HG03060 (cell line): ENCODE measurements at regions not wholly inside any gene's neighbourhood (a gene's known extent, or its start where the extent isn't known, plus 50 kb on each side); places are given as distances from the start of the nearest gene placed in this dataset.
"Not testable (repeated sequence)": the region's sequence is repeated elsewhere in the genome, so short reads cannot be mapped to it uniquely, and the experiment has no call there.

ENCODE experiments used
- ATAC-seq: cut with Tn5 transposase; IDR thresholded peaks from one replicate; pipeline ENCODE4 v1.9.1; 2021; ENCODE audit warnings: low read depth, moderate number of reproducible peaks; ENCODE audit not compliant: unreplicated experiment

DNA sequence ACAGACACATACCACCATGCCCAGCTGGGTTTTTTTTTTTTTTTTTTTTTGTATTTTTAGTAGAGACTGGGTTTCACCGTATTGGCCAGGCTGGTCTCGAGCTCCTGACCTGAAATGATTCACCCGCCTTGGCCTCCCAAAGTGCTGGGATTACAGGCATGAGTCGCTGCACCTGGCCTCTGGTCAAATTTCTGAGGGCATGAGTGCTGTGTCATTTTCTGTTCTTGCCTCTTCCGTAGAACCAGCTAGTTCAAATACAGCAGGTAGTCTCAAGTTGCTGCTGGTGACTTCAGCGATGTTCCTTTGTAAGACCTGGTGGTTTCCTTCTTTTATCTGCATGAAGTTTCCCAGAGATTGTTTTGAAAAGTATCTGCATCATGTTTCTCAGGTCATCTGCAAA lies 134.8 kb upstream of the SHH start:
- ATAC-seq, result no peak

DNA sequence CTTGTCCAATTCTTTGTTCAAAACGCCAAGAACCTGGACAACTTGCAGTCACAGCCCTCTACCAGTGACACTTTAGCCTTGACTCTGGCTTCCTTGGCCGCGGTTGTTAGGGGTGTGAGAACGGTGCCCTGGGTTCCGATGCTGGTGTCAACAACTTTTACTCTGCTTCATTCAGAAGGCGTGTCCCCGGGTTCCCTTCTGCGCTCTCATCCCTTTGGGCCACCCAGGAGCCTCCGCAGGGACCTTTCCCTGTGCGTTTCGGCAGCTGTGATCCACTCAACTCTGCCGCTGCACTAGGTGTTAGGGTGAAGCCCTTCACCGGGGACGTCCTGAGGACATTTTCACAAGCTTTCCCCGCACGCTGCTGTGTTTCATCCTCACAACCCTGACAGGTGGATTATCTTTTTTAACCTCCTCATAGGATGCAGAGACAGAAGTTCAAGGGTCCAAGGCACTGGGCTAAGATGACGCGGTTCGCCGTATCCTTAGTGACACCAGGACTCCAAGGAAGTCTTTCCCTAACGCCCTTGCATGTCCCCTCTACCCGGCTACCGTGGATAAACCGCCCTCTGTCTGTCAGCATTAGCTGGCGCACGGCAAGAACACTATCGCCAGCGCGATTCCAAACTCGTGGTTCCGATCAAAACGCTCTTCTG lies 133.5 kb upstream of the SHH start:
- no peak for ATAC-seq

DNA sequence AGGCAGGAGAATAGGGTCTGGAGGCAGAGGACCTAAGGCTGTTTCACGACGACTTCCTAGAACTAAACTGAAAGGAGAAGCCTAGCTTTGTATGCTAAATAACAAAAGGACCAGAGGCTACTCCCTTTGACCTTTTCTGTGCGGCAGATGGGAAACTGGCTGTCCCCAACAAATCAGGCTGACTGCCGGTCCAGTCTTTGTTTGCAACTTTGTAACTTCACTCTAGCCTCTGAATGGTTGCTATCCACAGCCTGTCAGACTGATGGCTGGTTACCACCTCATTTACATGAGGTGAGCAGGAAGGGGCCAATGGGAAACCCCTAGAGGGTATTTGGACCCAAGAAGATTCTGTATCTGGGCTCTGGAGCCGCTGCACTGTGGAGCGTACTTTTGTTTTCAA lies 132.6 kb upstream of the SHH start:
- no peak for ATAC-seq

DNA sequence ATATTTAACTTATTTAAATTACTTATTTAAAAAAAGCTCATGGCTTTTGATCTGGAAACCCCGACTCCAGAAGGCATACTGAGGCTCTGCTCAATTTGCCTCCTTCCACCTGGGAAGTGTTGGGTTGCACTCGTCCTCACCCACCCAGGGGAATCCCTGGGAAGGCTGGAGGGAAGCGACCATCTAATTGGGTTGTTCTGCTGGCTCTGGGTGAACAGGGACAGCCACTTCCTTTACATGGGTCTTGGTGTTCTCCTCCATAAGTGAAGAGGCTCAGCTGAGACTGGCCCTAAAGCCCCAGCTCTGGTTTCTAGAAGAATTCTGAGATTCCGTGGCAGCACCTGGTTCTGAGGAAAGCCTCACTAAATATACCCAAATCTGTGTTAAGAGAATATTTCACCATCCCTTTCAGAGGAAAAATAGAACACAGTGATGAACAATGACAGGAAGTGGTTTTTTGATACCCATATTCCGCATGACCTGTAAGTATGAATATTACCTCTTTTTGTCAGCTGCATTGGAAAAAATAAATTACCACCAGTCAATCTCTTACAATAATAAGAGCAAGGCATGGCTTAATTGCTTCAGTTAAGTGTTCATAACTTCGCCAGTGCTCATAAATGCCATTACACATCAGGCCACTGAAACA lies 131.1 kb upstream of the SHH start:
- ATAC-seq, result no peak

DNA sequence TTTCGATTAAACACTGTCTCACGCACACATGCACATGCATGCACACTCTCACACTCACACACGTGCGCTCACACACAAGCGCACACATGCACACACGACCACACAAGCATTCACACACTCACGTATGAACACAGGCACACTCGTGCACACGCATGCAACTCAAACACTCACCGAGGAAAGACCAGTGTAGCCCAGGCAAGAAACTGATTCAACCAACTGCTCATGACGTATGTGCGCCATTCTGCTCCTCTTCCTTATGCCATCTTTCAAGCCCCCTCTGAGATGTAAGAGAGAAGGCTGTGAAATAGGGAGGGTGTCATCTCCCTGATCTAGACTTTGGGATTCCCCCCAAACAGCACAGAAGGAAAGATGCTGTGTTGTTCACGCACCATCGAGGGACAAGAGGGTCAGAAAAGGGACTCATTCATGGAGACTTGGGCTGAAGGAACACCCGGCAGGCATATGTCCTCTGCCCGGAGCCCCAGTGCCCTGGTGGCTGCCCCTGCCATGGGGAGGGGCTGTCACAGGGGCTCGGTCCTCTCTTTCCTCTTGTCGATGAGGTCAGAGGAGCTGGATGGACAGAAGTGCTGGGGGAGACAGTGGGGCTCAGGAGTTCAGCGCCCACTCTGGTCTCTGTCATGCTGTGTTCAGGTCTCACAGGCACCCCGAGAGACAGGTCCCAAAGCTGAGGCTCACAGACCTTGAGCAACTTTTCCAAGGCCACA lies 130.1 kb upstream of the SHH start:
- no peak for ATAC-seq

DNA sequence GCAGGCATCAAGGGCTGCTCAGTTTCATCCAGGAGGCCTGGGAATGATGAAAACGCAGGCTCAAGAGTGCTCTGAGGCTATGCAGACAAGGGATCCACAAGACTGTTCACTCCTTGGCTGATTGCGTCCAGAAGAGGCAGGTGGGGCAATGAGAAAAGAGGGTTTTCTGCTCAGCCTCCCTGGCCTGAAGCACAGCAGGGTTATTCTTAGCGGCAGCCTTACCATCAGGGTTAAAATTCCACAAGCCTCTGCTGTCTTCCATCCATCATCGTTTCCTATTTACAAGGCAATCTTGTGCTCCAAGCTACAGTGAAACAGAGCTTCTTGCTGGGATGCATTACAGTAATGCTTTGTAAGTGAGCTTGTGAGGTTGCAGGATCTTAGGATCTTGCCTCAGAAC lies 129.4 kb upstream of the SHH start:
- ATAC-seq, result no peak

DNA sequence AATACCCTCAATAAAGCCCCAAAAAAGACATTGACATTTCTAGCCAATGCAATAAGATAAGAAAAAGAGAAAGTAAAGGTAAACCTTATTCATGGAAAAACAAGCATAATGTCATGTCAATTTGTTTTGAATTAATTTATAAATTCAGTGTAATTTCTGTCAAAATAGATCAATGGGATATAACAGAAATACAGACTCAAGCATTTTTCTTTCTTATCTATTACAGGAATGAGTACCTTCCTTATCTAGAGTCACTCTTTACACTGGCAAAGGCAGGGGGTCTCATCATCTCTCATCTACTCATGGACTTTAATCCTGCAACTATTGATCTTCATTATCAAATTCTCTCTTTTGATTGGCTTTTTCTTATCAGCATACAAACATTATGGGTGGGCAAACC lies 127.1 kb upstream of the SHH start:
- ATAC-seq, result no peak

DNA sequence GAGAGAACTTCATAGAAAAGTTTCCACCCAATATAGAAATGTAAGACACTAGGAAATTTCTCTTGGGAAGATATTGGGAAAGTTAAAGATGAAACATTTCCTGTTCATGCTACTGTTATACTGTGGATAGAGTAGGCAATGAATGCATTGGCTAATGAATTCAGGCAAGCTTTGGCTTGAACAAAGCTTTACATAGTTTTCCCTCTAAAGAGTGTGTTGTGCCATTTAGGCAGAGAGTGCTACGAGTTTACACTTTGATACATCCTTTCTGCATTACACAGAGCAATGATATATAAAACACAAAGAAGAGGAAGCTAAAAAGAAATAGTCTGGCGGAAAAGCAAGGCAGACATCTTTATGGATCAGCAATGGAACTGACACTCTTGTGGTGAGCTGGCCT lies 125.9 kb upstream of the SHH start:
- ATAC-seq, result no peak

DNA sequence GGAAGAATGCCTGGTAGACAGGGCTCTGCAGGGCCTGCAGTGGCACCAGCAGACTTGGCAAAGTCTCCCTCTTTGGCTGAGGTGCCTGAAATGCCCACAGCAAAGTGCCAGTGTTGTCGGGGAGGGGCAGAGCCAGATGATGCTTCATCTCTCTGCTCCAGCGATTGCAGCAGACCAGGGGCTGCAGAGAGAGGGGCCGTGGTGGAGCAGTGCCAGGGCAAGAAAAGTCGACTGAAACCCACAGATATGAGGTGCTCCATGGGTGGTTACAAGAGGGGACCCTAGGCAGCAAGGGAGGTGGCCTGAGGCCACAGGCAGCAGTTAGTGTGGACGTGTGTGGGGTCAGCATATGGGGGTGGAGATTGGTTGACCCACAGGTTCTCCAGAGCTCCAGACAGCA lies 123.5 kb upstream of the SHH start:
- ATAC-seq, result no peak

DNA sequence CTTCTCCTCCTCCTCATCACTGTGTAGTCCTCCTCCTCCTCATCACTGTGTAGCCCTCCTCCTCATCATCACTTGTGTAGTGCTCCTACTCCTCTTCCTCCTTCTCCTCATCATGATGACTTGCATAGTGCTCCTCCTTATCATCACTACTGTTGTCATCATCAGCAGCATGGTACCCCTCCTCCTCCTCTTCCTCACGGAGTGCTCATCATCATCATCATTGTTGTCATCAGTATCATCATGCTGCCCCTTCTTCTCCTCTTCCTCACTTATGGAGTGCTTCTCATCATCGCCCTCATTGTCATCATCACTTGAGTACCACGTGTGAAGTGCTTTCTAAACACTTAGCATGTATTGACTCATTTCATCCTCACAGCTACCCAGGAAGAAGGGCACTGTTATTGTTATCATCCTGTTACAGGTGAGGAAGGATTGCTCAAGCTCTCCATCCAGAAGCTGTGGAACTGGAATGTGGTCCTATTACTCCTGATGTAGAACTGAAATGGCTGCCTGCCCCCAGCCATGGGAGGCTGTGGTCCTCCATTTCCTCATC lies 122.8 kb upstream of the SHH start:
- ATAC-seq, result no peak

DNA sequence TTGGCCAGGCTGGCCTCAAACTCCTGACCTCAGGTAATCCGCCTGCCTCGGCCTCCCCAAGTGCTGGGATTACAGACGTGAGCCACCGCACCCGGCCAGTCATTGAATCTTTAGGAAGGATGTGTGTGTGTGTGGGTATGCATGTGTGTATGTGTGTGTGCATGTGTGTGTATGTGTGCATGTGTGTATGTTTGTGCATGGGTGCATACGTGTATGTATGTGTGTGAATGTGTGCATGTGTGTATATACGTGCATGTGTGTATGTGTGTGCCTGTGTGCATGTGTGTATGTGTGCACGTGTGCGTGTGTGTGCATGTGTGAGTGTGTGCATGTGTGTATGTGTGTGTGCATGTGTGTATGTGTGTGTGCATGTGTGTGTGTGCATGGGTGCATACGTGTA lies 120.1 kb upstream of the SHH start:
- ATAC-seq, result not testable (repeated sequence)

DNA sequence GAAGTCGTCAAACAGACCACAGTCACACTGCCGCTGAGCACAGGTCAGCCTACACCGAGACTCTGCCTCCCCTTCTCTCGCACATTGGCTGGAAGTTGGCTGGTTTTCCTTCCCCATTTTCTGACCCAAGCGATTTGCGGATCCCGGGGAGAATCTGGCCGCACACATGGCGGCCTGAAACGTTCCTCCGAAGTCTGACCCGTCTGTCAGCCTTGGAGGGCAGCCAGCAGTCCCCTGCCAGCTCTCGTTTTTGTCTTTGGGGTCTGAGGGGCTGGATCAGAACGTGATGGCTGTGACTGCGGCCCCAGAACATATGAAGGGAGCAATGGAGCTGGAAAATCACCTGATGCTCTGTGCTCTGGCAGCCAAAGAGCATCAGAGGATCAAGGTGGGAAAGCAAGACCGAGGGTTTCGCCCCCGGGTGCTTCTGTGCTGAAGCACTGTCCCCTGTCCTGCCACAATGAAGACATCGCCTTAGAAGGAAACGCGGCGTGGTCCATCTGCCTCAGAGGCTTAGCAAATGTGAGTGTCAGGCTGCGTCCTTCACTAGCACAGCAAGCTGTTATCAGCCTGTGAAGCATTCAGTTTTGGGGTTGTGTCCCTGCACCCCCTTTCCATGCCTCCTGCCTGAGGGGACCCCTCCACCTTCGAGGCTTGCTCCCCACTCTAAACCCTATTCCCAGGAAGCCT lies 119.3 kb upstream of the SHH start:
- no peak for ATAC-seq

DNA sequence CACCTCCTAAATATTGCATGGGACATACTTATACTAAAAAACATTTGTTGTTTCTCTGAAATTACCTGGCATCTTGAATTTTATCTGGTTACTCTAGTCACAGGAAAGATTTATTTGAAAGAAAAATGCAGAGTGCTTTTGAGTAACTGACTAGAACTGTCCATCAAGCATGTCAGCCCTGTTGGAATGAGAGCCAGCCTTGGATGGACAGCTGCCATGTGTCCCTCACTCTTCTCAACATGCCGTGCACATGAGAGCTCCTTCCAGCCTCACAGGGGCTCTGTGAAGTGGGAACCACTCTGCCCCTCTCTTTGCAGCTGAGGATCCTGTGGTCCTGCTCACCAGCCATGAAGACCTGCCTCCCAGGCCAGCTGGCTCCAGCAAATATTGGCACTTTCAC lies 118.3 kb upstream of the SHH start:
- no peak for ATAC-seq

DNA sequence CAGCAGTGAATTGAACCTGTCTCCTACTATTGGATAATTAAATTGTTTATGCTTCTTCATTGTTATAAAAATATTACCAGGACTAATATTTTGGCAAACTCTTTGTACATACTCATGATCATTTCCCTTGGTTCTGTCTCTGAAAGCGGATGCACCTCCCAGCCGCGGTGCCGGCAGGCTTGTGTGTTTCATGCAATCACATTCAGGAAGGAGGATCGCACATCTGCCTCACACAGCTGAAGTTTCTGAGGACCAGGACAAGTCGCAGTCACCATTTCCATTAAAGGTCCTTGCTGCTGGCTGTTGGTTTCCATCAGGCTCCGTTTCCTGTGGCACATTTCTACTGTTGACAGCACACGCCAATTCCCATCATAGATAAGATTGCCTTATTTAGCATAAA lies 117.8 kb upstream of the SHH start:
- no peak for ATAC-seq

DNA sequence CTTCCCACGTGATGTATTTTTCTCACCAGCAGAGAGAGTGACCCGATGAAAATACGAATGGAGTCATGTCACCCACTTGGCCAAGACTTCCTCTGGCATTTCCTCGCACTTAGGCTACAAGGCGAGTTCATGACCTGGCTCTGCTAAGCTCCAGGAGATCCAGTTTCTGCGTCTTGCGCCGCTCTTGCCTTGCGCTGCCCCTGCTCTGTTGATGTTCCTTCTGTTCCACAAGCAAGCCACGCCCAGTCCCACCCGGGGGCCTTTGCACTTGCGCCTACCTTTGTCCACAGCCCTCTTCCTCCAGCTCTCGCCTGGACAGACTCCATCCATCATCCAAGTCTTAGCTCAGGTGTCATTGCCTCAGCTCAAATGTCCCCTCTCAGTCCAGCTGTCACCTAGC lies 116.3 kb upstream of the SHH start:
- no peak for ATAC-seq

DNA sequence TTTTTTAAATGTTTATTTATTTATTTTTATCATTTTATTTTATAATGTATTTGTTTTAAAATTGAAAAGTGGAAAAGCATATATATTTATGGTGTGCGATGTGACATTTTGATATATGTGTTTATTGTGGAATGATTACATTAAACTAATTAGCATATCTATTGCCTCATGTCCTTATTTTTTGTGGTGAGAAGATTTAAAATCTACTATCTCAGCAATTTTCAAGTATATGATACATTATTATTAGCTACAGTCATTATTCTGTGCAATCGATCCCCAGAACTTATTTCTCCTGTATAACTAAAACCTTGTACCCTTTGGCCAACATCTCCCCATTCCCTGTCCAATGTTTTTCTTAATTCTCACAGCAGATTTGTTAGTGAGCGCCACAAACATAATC lies 115.6 kb upstream of the SHH start:
- no peak for ATAC-seq

DNA sequence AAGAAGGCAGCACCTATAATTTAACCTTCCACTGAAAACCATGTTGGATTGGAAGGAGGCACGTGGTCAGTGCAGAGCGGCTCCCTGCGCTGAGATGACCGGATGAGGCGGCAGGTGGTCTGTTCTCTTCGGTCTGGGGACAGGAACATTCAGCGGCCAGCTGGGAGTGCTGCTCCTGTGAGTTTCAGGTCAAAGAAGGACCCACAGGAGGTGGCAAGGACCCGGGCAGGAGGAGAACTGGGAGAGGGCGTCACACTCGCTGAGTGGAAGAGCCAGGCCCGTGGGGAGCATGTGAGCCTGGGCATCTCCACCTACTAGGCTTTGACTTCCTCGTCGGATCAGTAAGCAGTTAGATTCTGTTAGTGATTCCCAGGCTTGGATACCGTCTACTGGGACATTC lies 113.4 kb upstream of the SHH start:
- no peak for ATAC-seq

DNA sequence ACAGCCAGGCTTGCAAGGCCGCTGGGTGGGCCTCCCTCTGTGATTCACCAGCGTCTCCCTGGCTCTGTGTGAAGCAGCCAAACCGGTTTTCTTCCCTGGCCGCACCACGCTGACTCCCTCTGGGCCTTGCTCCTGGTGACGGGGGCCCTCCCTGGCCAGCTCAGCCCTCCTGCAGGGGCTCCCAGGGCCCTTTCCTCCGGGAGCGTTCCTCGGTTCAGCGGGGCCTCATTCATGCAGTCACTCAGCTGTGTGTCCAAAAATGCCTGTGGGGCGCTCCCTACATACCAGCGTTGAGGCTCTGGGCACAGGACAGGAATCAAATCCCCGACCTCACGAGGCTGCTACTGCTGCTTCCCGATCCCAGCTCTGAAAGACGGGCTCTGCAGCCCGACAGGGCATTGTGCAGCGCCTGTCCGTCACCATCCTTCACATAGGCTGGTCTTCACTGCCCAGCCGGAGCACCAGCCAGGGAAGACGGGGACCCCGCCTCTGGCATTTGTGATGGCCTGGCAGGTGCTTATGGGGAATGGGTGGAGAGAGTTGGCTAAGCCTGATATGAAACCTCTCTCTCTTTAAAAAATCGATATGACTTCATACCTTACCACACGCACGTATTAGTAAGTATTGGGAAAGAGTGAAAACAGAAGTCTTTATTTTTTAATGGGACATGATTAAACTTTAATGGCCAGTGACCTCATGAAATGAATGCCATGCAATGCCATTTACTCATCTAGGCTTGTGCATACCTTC lies 110.0 kb upstream of the SHH start:
- ATAC-seq, result no peak

DNA sequence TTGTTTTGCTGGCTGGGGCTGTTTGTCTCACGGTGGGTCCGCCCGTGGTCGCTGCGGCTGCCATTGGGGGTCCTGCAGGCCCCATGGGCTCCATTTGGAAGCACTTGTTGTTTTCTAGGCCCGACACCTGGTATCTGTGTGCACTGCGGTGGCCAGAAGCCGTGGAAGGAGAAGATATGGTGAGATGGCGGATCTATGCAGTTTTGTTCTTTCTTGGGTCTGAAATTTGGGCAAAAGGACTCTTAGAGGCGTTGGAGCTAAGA lies 109.5 kb upstream of the SHH start:
- no peak for ATAC-seq

DNA sequence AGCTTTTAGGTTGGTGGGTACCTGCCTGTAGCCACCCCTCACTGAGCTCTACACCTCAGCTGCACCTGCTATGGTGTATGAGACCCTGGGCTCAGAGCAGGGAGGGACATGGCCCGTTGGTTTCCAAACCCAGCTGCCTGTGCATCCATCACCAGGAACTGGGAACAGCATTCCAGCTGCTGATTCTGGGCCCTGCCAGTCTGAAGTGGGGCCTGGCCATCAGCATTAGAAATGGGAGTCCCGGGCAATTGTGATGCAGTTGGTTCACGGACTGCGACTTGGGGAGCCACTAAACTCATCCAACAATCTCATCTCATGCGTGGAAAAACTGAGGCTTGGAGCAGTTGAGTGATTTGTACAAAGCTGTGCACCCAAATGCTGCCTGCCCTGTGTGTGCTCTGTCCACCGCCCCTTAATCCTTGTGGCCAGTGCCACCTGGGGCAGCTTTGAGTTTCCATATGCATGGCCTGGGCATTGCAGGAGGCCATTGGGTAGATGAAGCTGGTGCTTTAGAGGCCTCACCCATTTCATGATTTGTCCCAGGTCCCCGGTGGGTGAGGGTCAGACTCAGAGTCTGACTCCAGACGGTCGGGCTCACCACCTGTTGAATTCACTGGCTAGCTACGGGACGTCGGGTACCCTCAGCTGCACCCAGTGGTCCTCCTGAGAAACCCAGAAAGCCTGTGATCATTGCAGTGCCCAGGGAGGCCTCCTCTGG lies 109.0 kb upstream of the SHH start:
- ATAC-seq, result no peak
